DMS153 treated with DMSO at 0.1 percent for 48 hours (cell line): ENCODE measurements at regions not wholly inside any gene's neighbourhood (a gene's known extent, or its start where the extent isn't known, plus 50 kb on each side); places are given as distances from the start of the nearest gene placed in this dataset.

Experiments used
- DNase-seq: peaks from one replicate; lab custom pipeline; 2025; ENCODE audit not compliant: unreplicated experiment; lab: John Stamatoyannopoulos, UW

GRCh38 chr3:28087591-28087990 is 153.8 kb upstream of the CMC1 start:
- no peak for DNase-seq

DNA sequence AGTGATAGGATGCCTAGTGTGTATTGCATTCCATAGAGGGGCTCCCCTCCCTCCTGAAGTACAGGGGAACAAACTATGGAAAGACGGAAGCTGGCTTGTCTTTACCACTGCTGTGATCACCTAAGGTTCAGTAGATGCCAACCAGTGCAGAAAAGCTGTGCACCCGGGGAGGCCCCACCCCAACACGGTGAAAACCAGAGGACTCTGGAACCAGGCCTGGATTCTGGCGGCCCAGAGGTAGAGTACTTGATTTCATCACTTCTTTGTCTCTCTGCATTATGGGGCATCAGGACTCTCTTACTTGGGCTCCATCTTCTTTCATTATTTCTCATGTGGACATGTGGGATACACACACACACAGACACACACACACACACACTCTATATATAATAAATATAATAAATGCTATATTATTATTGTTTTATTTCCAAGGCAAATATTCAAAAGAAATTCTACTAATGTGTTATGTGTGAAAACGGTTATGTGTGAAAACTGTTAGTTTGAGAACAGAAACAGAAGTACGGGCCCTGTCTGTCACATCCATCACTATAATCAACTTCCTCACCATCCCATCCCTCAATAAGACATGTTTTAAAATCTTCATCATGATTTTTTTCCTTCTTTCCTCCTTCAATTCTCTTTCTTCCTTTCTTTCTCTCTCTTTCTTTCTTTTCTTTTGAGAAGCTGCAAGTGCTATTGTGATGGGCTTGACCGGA is 152.4 kb upstream of the CMC1 start:
- no peak for DNase-seq

DNA sequence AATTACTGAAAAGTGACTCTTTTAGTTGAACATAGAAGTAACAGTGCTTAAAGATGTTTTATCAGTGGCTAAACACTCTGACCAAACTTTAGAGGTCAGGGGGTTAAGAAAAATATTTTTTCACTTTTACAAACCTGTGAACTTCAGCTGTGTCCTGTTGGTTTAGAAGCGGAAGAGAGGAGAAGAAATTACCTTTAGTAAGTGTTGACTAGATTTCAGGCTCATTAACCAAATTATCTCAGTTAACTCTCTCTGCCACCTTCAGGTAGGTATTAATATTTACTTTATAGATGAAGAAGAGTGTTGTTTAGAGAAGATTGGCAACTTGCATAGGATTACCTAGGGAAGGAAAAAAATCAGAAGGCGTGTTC is 151.9 kb upstream of the CMC1 start:
- no peak for DNase-seq

DNA sequence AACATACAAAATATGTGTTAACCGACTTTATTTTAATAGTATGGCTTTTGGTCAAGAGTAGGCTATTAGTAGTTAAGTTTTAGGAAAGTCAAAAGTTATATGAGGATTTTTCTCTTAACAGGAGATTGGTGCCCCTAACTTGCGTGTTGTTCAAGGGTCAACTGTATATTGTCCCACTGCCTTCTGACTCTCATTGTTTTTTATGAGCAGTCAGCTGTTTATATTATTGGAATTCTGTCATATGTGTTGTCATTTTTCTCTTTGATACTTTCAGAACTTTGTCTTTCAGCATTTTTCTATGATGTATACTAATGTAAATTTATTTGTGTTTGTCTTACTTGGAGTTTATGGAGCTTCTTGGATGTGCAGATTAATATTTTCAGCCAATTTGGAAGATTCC is 142.1 kb upstream of the CMC1 start:
- no peak for DNase-seq

- DNase-seq, result no peak
Observed at GRCh38 chr3:28101705-28102104, 139.7 kb upstream of the CMC1 start.

GRCh38 chr3:28103861-28104260 is 137.6 kb upstream of the CMC1 start:
- no peak for DNase-seq

DNA sequence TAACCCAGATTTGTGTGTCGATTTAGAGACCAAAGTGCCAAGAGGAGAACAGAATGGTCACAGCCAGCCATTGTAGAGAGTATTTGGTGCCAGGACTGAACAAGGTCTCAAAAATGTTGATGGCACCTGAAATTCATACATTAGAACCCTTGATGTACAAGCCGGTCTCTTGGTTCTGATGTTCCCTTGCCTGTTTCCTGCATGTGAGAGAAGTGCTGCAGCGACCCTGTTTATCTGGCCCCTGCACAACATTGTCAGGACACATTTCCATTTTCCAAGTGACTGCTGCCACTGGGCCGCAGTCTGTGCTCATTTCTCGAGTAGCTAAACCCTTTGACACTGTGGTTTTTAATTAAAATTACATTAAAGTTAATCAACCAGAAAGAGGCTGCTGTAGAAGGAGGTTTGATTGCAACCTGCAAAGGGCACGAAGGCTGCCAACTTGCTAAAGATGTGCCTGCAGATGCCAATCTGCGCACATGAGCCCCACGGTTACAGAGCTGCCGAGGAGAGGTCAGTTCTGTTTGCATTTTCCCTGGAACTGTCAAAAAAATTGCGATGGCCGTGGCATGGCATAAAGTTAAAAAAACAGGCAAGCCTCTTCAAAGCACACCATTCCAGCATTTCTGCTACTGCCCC is 136.4 kb upstream of the CMC1 start:
- DNase-seq, result no peak

- DNase-seq, result no peak
Observed at GRCh38 chr3:28109829-28110228, 131.6 kb upstream of the CMC1 start.

- no peak for DNase-seq
Observed at GRCh38 chr3:28110869-28111268, 130.6 kb upstream of the CMC1 start.

DNA sequence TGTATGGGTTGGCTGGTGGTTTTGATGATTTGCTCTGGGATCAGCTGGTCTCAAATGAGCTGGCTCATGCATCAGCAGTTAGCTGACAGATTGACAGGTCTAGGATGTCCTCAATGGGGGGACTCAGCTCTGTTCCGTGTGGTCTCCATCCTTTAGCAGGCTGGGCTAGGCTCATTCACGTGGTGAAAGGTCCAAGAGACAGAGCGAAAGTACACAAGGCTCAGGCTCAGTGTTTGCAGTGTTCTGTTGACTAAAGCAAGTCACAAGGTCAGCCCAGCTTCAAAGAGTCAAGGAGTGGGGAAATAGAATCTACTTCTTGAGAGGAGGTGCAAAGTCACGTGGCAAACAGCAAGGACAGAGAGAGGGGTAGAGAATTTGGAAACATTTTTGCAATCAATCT is 126.5 kb upstream of the CMC1 start:
- no peak for DNase-seq

DNA sequence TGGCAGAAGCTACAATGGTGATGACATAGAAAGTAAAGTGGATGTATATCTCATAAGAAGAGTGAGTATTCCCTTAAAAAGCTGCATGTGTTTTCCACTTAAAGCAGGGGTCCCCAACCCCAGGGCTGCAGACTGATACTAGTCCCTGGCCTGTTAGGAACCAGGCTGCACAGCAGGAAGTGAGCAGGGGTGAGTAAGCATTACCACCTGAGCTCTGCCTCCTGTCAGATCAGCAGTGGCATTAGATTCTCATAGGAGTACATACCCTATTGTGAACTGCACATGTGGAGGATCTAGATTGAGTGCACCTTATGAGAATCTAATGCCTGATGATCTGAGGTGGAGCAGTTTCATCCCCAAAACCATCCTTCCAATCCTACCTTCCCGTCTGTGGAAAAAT is 126.1 kb upstream of the CMC1 start:
- DNase-seq, result no peak

GRCh38 chr3:28117598-28117997 is 123.8 kb upstream of the CMC1 start:
- no peak for DNase-seq

DNA sequence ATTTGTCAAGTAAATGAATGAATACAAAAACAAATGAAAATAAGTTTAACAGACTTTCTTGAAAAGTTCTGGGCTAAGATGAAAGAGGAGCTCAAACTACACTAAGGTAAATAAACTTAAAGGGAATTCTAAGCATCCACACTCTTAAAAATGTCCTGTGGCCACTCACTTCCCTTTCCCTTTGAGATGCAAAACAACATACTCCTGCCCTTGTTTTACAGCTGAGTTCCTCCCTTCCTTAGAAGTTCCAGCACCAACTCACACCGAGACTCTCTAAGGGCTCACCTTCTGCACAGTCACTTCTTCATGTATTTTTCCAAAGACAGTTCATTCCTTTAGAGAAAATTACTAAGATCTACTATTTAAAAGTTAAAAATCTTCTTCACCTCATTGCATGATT is 123.3 kb upstream of the CMC1 start:
- no peak for DNase-seq

DNA sequence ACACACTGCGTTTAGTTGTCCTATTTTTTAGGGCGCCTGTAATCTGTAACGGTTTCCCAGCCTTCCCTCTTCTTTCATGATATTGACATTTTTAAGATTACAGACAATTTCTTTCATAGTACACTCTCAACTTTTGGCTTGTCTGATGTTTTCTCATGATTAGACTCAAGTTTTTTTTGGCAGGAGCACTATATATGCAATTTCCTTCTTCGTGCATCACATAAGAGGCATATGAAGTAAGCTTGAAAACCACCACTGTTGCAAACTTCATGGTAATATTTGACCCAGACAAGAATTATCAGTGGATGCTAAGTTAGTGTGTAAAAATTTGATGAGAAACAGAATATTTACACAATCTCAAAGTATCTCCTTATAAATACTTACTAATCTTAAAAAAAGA is 119.2 kb upstream of the CMC1 start:
- no peak for DNase-seq

- no peak for DNase-seq
Observed at GRCh38 chr3:28124882-28125281, 116.5 kb upstream of the CMC1 start.

GRCh38 chr3:28125342-28125741 is 116.1 kb upstream of the CMC1 start:
- no peak for DNase-seq

DNA sequence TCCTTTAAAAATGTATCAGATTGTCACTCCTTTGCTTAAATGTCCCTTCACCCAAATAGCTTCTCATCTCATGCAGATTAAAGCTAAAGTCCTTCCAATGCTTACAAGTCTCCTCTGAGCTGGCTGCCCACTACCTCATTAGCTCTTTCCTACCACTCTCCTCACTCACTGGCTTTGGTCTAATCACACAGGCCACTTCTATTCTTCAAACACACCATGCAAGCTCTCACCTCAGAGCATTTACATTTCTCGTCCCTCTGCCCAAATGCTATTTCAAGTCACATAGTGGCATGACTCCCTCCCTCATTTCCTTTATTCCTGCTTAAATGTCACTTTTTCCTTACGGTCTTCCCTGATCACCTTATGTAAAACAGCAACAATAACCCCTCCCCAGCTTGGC is 110.6 kb upstream of the CMC1 start:
- no peak for DNase-seq

GRCh38 chr3:28132941-28133340 is 108.5 kb upstream of the CMC1 start:
- no peak for DNase-seq

DNA sequence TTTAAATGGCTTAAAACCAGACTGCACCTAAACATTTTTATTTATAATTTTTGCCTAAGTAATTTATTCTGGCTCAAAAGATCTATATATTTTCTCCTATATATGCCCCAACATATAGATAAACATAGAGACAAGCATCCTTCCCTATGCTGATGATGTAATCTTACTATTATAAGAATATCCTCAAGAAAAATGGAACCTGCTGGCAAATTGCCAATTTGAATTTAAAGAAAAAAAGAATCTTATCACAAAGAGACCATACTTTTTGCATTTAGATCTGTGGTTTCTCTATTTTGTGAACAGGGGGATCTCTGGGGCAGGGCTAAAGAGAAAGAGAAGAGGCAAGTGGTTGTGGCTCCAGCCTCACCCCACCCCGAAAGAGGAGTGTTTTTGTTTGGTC is 107.2 kb upstream of the CMC1 start:
- no peak for DNase-seq

- DNase-seq, result no peak
Observed at GRCh38 chr3:28134792-28135375, 106.5 kb upstream of the CMC1 start.

DNA sequence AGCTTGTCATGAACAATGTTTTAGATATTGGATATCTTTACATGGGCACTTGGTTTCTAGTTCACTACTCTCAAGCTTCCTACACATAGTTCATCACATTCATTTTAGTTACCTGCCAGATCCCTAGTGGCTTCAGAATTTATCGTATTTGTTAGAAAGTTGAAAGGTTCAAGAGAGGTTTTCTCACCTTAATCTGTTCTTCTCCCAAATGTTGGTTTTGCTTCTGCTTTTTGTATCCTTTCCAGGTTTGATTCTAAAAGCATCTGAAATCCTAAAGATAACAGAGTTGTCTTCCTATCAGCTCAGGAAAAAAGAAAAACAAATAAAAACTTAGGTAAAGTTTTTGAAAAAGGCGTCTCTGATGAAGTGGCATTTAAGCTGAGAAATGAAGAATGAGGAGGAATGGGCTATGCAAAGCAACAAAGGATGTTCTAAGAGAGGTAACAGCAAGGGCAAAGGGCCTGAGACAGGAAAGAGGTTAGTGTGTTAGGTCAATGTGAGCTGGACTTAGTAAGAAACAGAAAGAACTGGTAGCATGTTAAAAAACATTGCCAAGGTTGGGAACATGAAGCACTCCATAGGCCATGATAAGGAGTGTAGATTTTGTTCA is 104.7 kb upstream of the CMC1 start:
- DNase-seq, result no peak

DNA sequence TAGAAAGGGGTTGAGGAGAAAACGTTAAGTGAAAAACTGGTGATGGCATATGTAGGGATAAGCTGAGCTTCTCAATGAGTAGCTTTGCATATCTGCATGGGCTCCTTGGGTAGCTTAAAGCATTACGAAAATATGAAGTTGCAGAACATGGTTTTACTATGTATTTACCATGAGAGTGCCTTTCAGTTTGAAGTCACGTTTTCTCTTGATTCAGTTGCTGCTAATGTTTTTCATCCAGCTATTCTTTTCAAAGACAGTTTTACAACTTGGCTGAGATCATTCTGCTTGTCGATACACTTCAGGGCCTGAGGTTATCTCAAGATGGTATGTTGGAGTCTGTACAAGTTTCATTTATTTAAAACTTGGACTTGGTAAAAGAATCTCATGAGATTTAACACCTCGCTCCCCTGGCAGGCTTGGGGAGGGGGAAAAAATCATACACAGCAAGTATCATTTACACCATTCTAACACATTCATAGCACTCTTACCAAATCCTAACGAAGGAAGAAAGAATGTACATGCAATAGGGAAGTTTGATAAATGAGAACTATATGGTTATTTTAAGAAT is 103.3 kb upstream of the CMC1 start:
- no peak for DNase-seq
